Panc1 (cell line): ENCODE measurements at regions not wholly inside any gene's neighbourhood (a gene's known extent, or its start where the extent isn't known, plus 50 kb on each side); places are given as distances from the start of the nearest gene placed in this dataset.

Experiments used
- POLR2AphosphoS5 ChIP-seq: IDR thresholded peaks from 2 replicates; pipeline ENCODE4 v1.6.1; 2012; ENCODE audit warnings: mild to moderate bottlenecking, low read depth, low read length, moderate library complexity
- TF ChIP-seq, protein P1 (sequence below): fragments of 450-650 bp; IDR thresholded peaks from 2 replicates; pipeline ENCODE4 v1.5.1; 2017; ENCODE audit warnings: mild to moderate bottlenecking

DNA sequence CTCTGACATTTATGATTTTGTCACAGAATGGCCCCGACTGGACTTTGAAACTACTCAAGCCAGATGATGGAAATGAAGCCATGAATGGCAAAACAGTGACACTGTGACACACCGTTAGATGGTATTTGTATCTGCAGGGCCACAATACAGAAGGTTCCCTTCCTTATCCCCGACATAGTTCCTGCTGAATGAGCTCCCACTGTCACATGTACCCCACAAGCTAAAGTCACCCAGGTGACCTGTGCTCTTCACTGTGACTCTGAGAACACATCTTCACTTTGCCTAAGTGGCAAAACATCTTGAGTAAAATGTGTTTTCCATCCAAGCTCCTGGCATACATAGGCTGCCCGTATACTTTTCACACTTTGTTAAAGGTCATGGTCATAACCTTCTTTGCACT is 89.5 kb downstream of the LSM5 start:
- no peak for TF ChIP-seq POLR2AphosphoS5
- TF ChIP-seq, protein P1, sequence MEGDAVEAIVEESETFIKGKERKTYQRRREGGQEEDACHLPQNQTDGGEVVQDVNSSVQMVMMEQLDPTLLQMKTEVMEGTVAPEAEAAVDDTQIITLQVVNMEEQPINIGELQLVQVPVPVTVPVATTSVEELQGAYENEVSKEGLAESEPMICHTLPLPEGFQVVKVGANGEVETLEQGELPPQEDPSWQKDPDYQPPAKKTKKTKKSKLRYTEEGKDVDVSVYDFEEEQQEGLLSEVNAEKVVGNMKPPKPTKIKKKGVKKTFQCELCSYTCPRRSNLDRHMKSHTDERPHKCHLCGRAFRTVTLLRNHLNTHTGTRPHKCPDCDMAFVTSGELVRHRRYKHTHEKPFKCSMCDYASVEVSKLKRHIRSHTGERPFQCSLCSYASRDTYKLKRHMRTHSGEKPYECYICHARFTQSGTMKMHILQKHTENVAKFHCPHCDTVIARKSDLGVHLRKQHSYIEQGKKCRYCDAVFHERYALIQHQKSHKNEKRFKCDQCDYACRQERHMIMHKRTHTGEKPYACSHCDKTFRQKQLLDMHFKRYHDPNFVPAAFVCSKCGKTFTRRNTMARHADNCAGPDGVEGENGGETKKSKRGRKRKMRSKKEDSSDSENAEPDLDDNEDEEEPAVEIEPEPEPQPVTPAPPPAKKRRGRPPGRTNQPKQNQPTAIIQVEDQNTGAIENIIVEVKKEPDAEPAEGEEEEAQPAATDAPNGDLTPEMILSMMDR, result no peak
